Endothelial cell (in vitro differentiated cells): ENCODE measurements at regions not wholly inside any gene's neighbourhood (a gene's known extent, or its start where the extent isn't known, plus 50 kb on each side); places are given as distances from the start of the nearest gene placed in this dataset.

ENCODE experiments used
- DNase-seq: peaks from one replicate; pipeline ENCODE4 v3.0.0; 2021; ENCODE audit warnings: low spot score
- H3K27ac Mint-ChIP-seq: one replicate; pipeline ENCODE4 v1.8.0; 2021; ENCODE audit warnings: mixed read lengths, inconsistent platforms; ENCODE audit not compliant: unreplicated experiment
- H3K27me3 Mint-ChIP-seq: one replicate; pipeline ENCODE4 v1.8.0; 2021; ENCODE audit warnings: mild to moderate bottlenecking, moderate library complexity, mixed read lengths, inconsistent platforms; ENCODE audit not compliant: unreplicated experiment
- H3K36me3 Mint-ChIP-seq: one replicate; pipeline ENCODE4 v1.8.0; 2021; ENCODE audit warnings: mild to moderate bottlenecking, low read depth, mixed read lengths, inconsistent platforms; ENCODE audit not compliant: unreplicated experiment
- H3K4me1 Mint-ChIP-seq: one replicate; pipeline ENCODE4 v1.8.0; 2021; ENCODE audit warnings: mild to moderate bottlenecking, mixed read lengths, inconsistent platforms; ENCODE audit not compliant: unreplicated experiment
- H3K4me3 Mint-ChIP-seq: one replicate; pipeline ENCODE4 v1.8.0; 2021; ENCODE audit warnings: mild to moderate bottlenecking, mixed read lengths, inconsistent platforms; ENCODE audit not compliant: unreplicated experiment
- H3K9me3 Mint-ChIP-seq: one replicate; pipeline ENCODE4 v1.8.0; 2021; ENCODE audit warnings: mixed read lengths, inconsistent platforms; ENCODE audit not compliant: unreplicated experiment
- CTCF ChIP-seq: fragments of 200-600 bp; sonication (generic); IDR thresholded peaks from one replicate; pipeline ENCODE4 v1.5.0; 2021; ENCODE audit warnings: antibody characterized with exemption; ENCODE audit not compliant: unreplicated experiment

GRCh38 chr2:120809151-120809550, 73.5 kb downstream of the GLI2 start:
- peaks cover 7% of the 10 kb centered on the region for H3K4me1 Mint-ChIP-seq
- no peaks in the 10 kb centered on the region for H3K36me3 Mint-ChIP-seq
- no peak for DNase-seq
- H3K27ac Mint-ChIP-seq = no peak overlapping the region
- H3K9me3 Mint-ChIP-seq = no peaks in the 10 kb centered on the region
- no peak overlapping the region for H3K4me3 Mint-ChIP-seq
- H3K27me3 Mint-ChIP-seq = peaks cover 5% of the 10 kb centered on the region
- TF ChIP-seq CTCF = no peak

- Mint-ChIP-seq H3K27ac (no peak overlapping the region), H3K4me1 (peaks cover 7% of the 10 kb centered on the region), H3K4me3 (no peak overlapping the region), H3K27me3 (peaks cover 5% of the 10 kb centered on the region), H3K36me3 (no peaks in the 10 kb centered on the region), H3K9me3 (no peaks in the 10 kb centered on the region)
- no peak for TF ChIP-seq CTCF
- DNase-seq = no peak
Observed at GRCh38 chr2:120809609-120810440, 74.2 kb downstream of the GLI2 start.

DNA sequence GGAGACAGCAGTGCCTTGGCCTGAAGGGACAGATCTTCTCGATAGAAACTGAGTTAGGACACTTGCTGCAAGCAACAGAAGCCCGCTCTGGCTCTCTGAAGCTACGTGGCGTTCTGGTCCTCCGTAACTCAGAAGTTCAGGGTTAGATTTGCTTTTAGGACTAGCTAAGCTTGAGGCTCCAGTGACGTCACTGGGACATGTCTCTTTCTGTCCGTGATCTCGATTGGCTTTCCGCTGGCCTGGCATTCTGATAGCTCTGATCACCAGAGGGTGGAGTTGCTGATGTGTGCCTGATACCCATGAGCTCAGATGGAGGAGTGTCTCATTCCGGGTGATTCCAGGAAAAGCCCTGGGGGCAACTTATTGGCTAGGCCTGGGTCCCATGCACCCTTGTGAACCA, 75.0 kb downstream of the GLI2 start:
- DNase-seq = no peak
- H3K4me3 Mint-ChIP-seq = no peak overlapping the region
- TF ChIP-seq CTCF = no peak
- peaks cover 5% of the 10 kb centered on the region for H3K27me3 Mint-ChIP-seq
- H3K27ac Mint-ChIP-seq = no peak overlapping the region
- H3K36me3 Mint-ChIP-seq = no peaks in the 10 kb centered on the region
- peaks cover 7% of the 10 kb centered on the region for H3K4me1 Mint-ChIP-seq
- no peaks in the 10 kb centered on the region for H3K9me3 Mint-ChIP-seq

- Mint-ChIP-seq H3K27me3 (peaks cover 9% of the 10 kb centered on the region), H3K9me3 (no peaks in the 10 kb centered on the region), H3K4me3 (no peak overlapping the region), H3K36me3 (no peaks in the 10 kb centered on the region), H3K27ac (no peak overlapping the region), H3K4me1 (peaks cover 7% of the 10 kb centered on the region)
- no peak for DNase-seq
- no peak for TF ChIP-seq CTCF
Observed at GRCh38 chr2:120812866-120813265, 77.2 kb downstream of the GLI2 start.

DNA sequence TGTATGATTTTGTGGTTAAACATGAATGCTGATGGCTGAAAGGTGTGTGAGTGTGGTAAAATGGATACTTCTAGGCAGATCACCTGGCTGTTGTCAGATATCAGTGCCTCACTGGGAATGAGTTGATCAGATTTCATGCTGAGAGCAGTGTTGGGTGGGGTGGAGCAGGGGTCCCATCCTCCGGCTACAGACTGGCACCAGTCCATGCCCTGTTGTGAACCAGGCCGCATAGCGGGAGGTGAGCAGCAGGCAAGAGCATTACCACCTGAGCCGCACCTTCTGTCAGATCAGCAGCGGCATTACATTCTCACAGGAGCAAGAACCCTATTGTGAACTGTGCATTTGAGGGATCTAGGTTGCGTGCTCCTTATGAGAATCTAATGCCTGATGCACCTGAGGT, 78.7 kb downstream of the GLI2 start:
- DNase-seq = no peak
- no peak for TF ChIP-seq CTCF
- H3K4me3 Mint-ChIP-seq = no peak overlapping the region
- H3K9me3 Mint-ChIP-seq = no peaks in the 10 kb centered on the region
- H3K4me1 Mint-ChIP-seq = peaks cover 2% of the 10 kb centered on the region
- H3K27ac Mint-ChIP-seq = no peak overlapping the region
- no peaks in the 10 kb centered on the region for H3K36me3 Mint-ChIP-seq
- peaks cover 10% of the 10 kb centered on the region for H3K27me3 Mint-ChIP-seq
